ENCODE measurements at regions not wholly inside any gene's neighbourhood (a gene's known extent, or its start where the extent isn't known, plus 50 kb on each side); places are given as distances from the start of the nearest gene placed in this dataset.

- TF ChIP-seq CTCF (IDR thresholded peaks at IDR 0.05) (no peak), POLR2A (IDR thresholded peaks at IDR 0.05) (no peak)
- no peaks in the 10 kb centered on the region for H3K4me1 ChIP-seq
- no peak for DNase-seq
- no peaks in the 10 kb centered on the region for H3K9me3 ChIP-seq
- no peaks in the 10 kb centered on the region for H3K27me3 ChIP-seq
- no peak overlapping the region for H3K27ac ChIP-seq
- H3K36me3 ChIP-seq: no peaks in the 10 kb centered on the region
- no peak overlapping the region for H3K4me3 ChIP-seq
These were observed 165.7 kb downstream of the C7orf25 start for GRCh38 chr7:42746214-42746613.

- Histone ChIP-seq H3K4me1 (no peaks in the 10 kb centered on the region), H3K36me3 (no peaks in the 10 kb centered on the region), H3K9me3 (no peaks in the 10 kb centered on the region), H3K4me3 (no peak overlapping the region), H3K27me3 (no peaks in the 10 kb centered on the region), H3K27ac (no peak overlapping the region)
- TF ChIP-seq CTCF (IDR thresholded peaks at IDR 0.05) (peak in 2 of 6 experiments; percentile 14 to 40), POLR2A (IDR thresholded peaks at IDR 0.05) (no peak)
- peak in 1 of 3 donors; percentile 50 for DNase-seq
These were observed 166.4 kb downstream of the C7orf25 start for GRCh38 chr7:42745357-42746059.

- Histone ChIP-seq H3K4me3 (no peak overlapping the region), H3K27ac (no peak overlapping the region), H3K27me3 (no peaks in the 10 kb centered on the region), H3K36me3 (no peaks in the 10 kb centered on the region), H3K4me1 (no peaks in the 10 kb centered on the region), H3K9me3 (no peaks in the 10 kb centered on the region)
- no peak for TF ChIP-seq POLR2A (IDR thresholded peaks at IDR 0.05)
- TF ChIP-seq CTCF (IDR thresholded peaks at IDR 0.05): no peak
- no peak for DNase-seq
These were observed 167.1 kb downstream of the C7orf25 start for GRCh38 chr7:42744746-42745145.

- Histone ChIP-seq H3K27ac (no peak overlapping the region), H3K36me3 (no peaks in the 10 kb centered on the region), H3K9me3 (no peaks in the 10 kb centered on the region), H3K4me3 (no peak overlapping the region), H3K4me1 (no peaks in the 10 kb centered on the region), H3K27me3 (no peaks in the 10 kb centered on the region)
- no peak for TF ChIP-seq POLR2A (IDR thresholded peaks at IDR 0.05)
- TF ChIP-seq CTCF (IDR thresholded peaks at IDR 0.05): no peak
- DNase-seq: no peak
These were observed 168.6 kb downstream of the C7orf25 start for GRCh38 chr7:42743077-42743858.

- no peak for DNase-seq
- TF ChIP-seq CTCF (IDR thresholded peaks at IDR 0.05) (no peak), POLR2A (IDR thresholded peaks at IDR 0.05) (no peak)
- Histone ChIP-seq H3K36me3 (no peaks in the 10 kb centered on the region), H3K27me3 (no peaks in the 10 kb centered on the region), H3K9me3 (no peaks in the 10 kb centered on the region), H3K4me3 (no peak overlapping the region), H3K27ac (no peak overlapping the region), H3K4me1 (no peaks in the 10 kb centered on the region)
These were observed 169.6 kb downstream of the C7orf25 start for GRCh38 chr7:42742318-42742717.

Measured in Peyer's patch (tissue), 4 donors.